Fibroblast of skin of right biceps (primary cell): ENCODE measurements at regions not wholly inside any gene's neighbourhood (a gene's known extent, or its start where the extent isn't known, plus 50 kb on each side); places are given as distances from the start of the nearest gene placed in this dataset.
A peak's percentile ranks its signal among the peaks of the same experiment; 100 is the strongest.
"Not testable (repeated sequence)": the region's sequence is repeated elsewhere in the genome, so short reads cannot be mapped to it uniquely, and the experiment has no call there.

ENCODE experiments used
- DNase-seq: peaks from one replicate; pipeline ENCODE4 v3.0.0-alpha.2; 2013

DNA sequence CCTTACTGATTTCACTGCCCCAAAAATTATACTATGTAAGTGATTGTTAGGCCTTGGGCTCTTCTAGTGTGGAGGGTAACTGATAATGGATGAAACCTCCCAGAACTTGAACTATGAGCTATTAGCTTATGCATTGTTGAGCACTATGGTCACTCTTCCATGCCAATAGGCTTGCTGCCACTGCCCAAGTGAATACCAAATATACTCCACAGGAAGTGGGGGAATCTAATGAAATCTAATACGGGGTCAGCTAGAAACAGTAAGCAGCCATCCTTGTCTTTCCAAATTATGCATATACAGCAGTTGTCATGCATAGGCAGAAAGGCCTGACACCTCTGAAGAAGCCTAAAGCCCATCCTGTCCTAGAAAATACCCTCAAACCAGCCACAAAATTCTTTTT lies 198.7 kb upstream of the PTBP2 start:
- DNase-seq, result no peak

- DNase-seq, result no peak
Measured at GRCh38 chr1:96524100-96524499, 197.5 kb upstream of the PTBP2 start.

DNA sequence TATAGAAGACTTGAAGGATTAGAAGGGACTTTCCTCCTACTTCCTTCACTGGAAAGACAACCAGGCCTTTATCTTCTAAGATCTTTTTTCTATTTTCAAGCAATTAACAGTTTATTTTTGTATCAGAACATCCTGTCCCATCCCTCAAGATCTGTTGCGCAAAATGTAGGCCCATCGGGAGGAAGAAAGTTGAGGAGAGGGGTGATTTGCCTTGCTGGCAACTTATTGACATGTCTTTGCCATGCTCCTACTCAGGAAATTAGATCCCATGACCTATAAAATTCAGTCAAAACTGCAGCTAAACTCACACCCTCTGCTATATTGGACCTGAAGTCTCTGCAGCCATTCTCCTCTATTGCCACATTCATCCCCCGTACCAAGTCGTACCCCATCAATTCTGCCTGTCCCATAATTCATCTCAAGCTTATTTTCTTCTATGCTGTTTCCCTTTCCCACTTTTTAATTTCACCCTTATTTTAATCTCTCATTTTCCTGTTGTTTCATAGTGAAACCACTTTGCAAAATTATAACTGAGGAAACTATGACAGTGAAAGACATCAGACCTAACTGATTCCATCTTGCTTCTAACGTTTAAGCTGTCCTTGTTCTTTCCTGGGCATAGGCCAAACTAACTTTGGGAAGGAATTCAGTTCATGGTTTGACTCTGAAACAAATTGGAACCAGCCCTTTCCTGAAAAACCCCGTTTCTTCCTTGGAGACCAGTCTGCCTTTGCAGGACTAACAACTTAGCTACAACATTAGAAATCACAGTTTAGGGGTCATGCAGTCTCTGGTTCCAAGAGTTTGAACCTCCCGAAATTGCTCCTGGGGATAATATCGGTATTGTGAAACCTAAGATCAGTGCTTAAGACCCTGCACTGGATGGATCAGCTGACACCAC lies 195.7 kb upstream of the PTBP2 start:
- DNase-seq, result no peak

DNA sequence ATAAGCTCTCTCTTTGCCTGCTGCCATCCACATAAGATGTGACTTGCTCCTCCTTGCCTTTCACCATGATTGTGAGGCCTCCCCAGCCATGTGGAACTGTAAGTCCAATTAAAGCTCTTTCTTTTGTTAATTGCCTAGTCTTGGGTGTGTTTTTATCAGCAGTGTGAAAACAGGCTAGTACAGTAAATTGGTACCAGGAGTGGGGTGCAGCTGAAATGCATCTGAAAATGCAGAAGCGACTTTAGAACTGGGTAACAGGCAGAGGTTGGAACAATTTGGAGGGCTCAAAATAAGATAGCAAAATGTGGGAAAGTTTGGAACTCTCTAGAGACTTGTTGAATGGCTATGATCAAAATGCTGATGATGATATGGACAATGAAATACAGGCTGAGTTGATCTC lies 192.9 kb upstream of the PTBP2 start:
- not testable (repeated sequence) for DNase-seq

DNA sequence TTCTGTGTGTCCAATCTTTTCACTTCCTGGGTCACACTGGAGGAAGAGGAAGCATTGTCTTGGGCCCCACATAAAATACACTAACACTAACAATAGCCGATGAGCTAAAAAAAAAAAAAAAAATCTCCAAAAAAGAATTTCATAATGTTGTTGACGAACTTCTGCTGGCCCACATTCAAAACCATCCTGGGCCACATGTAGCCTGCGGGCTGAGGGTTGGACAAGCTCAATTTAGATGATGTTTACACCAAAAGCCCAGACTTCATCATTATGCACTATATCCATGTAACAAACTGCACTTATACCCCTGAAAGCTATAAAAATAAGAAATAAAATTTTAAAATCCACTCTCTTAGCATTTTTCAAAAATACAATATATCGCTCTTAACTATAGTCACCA lies 187.8 kb upstream of the PTBP2 start:
- DNase-seq, result no peak

GRCh38 chr1:96536581-96536980 lies 185.0 kb upstream of the PTBP2 start:
- peak; percentile 41 for DNase-seq

- peak; percentile 72 for DNase-seq
Measured at GRCh38 chr1:96538111-96538641, 183.4 kb upstream of the PTBP2 start.

DNA sequence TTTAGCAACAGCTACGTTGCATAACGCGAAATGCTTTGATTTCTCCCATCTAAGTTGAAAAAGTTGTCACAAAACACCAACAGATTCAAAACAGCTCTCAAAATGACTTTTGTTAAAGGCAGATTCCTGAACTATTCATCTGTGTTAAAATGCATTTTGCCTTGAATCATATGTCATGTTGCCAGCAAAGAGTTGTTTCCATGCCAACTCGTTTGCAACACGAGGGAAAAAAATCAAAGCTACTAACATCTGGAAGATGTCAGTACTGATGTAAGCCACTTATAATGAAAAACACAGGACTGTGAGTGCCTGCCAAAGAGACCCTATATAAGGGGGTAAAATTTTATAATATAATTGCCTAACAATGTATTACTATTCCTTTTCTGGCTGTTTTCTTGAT lies 182.7 kb upstream of the PTBP2 start:
- DNase-seq, result peak; percentile 93

DNA sequence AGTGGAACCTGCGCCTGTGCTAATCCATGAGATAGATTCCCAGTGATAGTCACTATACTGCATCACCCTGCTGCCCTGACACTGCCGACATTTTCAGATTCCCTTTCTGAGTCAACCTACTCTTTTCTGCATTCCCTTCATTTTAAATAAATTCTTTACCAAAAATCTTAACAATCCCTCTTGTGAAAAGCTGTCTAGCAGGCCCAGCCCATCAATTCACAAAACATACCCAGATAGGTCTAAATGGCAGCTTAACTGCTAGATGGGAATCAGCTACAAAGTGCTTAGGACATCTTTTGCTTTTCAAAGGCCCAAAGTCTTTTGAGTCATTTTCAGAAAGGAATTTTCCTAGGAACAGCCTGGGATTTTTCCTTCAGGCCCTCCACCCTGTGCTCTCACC lies 180.1 kb upstream of the PTBP2 start:
- no peak for DNase-seq

- DNase-seq, result no peak
Measured at GRCh38 chr1:96544051-96544830, 177.3 kb upstream of the PTBP2 start.

DNA sequence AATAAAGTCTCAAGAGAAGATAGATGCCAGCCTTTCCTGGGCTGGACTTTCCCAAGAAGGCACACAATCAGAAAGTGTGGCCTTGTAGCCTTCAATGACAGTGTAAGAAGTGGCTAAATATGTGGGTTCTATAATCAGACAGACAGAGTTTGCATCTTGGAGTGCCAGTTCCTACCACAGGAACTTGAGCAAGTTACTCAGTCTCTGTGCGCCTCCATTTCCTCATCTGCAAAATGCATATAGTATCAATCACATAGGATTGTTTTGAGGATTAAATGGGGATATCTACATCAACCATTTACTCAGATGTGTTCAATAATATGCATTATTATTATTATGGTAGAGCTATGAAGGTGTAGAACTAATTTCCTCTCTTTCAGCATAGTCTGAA lies 176.8 kb upstream of the PTBP2 start:
- no peak for DNase-seq

DNA sequence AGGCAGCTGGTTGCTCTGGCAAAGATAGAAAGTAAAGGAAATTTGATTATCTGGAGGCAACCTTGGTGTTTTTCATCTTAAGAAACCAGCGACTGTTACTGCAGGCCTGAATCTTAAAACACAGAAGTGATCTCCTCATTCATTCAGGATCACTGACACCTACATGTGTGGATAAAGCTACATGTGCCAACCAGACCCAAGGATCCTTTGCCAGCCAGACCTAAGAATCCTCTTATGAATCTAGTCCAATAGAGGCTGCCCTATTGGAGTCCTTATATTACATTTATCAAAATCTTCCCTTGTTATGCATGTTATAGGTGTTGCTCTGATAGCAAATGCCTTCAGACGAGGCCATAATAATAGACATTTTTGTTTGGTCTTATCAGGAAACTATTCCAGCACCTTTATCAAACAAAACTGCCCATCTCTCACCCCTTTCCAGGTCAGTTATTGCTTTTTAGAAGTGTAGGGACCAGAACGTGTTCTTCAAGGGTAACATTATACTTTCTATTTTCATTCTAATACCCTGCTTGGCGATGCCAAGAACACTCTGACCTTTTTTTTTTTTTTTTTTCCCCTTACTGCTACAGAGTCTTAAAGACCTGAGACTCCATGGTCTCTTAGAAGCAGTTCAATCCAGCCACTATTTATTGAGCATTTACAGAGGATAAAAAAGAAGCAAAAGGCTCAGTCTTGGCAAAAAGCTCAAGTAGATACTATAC lies 175.5 kb upstream of the PTBP2 start:
- no peak for DNase-seq

DNA sequence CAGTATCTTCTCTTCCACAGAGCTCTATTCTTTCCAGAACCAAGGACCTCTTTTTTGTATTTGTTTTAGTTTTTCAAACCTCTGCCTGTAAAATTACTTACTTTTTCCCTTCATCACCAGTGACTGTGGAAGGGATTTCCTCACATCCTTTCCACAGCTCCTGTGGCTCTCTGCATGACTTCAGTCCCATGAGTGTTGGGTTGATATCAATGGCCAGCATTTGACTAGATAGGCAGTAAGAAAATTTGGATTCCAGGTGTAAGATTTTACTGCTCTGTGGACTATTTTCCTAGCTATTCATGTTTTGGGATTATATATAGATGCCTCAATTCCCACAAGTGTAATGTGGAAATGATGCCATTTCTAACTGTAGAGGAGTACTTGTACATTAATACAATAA lies 171.5 kb upstream of the PTBP2 start:
- DNase-seq, result no peak

DNA sequence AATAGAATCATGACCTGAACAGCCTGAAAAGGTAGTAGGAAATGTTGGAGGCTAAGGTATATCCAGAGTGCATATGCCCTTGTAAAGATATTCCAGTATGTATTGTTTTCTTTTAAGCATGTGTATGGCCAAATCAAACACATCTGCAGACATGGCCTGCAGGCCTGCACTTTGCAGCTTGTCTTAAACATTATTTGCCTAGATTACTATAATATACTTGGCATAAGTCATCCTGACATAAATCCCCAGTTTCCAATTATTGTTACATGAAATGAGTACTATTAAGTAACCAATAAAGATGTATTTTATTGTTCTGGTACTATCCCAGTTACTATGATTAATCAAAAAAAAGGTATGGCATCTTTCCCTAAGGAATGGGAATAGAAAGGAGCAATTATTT lies 169.1 kb upstream of the PTBP2 start:
- no peak for DNase-seq

DNA sequence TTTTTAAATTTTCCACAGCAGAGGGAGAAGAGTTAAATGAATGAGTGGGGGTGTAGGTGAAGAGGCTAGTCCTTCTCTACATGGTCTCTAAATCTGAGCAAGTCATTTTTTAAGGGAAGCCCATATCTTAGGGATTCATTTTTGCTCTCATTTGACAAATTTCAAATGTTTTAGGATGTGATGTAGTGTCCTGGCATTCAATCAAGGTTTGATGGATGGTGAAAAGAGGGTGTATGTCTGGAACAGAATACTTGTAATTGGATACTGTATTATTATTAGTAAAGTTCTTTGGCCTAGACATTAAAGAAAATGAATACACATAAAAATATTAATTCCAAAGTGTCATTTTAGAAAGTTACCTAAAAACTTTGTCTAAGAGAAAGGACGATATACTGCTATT lies 167.8 kb upstream of the PTBP2 start:
- no peak for DNase-seq

- no peak for DNase-seq
Measured at GRCh38 chr1:96554364-96554763, 167.2 kb upstream of the PTBP2 start.

GRCh38 chr1:96557336-96557735 lies 164.2 kb upstream of the PTBP2 start:
- peak; percentile 31 for DNase-seq

- DNase-seq, result no peak
Measured at GRCh38 chr1:96558635-96559034, 162.9 kb upstream of the PTBP2 start.

GRCh38 chr1:96559181-96559580 lies 162.4 kb upstream of the PTBP2 start:
- DNase-seq, result no peak

- DNase-seq, result peak; percentile 97
Measured at GRCh38 chr1:96559707-96560596, 161.6 kb upstream of the PTBP2 start.

DNA sequence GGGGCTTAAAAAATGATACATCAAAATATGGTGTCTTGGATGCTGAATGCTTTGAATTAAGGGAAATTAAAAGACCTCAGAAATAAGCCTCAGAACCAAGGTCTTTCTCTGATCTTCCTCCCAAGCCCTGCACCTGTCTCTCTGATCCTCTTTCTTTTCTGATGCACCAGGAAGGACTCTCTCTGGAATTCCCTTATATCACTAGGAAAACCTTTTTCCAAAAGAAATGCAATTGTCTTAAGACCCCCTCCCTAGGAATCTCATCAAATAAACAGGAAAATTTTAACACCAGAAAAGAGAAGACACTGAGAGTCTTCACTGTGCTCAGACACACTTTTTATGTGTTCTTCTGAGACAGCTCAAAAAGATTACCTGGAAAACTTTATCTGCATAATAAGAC lies 159.5 kb upstream of the PTBP2 start:
- no peak for DNase-seq

GRCh38 chr1:96564401-96564800 lies 157.2 kb upstream of the PTBP2 start:
- DNase-seq, result not testable (repeated sequence)
